ENCODE measurements at regions not wholly inside any gene's neighbourhood (a gene's known extent, or its start where the extent isn't known, plus 50 kb on each side); places are given as distances from the start of the nearest gene placed in this dataset.

GRCh38 chr4:30434656-30435055 is 285.5 kb upstream of the PCDH7 start:
- no peak overlapping the region for H3K27ac Mint-ChIP-seq
- H3K27me3 Mint-ChIP-seq (ENCODE audit: low read depth) = no peaks in the 10 kb centered on the region
- TF ChIP-seq, protein P1, sequence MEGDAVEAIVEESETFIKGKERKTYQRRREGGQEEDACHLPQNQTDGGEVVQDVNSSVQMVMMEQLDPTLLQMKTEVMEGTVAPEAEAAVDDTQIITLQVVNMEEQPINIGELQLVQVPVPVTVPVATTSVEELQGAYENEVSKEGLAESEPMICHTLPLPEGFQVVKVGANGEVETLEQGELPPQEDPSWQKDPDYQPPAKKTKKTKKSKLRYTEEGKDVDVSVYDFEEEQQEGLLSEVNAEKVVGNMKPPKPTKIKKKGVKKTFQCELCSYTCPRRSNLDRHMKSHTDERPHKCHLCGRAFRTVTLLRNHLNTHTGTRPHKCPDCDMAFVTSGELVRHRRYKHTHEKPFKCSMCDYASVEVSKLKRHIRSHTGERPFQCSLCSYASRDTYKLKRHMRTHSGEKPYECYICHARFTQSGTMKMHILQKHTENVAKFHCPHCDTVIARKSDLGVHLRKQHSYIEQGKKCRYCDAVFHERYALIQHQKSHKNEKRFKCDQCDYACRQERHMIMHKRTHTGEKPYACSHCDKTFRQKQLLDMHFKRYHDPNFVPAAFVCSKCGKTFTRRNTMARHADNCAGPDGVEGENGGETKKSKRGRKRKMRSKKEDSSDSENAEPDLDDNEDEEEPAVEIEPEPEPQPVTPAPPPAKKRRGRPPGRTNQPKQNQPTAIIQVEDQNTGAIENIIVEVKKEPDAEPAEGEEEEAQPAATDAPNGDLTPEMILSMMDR (IDR thresholded peaks at IDR 0.05; ENCODE audit: unreplicated experiment) = no peak

GRCh38 chr4:30436394-30436793 is 283.8 kb upstream of the PCDH7 start:
- no peak for DNase-seq (ENCODE audit: low spot score in 2 of 2, unreplicated experiment in 2 of 2)
- no peaks in the 10 kb centered on the region for H3K4me1 Mint-ChIP-seq
- H3K9me3 Mint-ChIP-seq = peaks cover 4% of the 10 kb centered on the region
- H3K36me3 Mint-ChIP-seq = no peaks in the 10 kb centered on the region
- H3K4me3 Mint-ChIP-seq = no peak overlapping the region
- TF ChIP-seq, protein P1 (IDR thresholded peaks at IDR 0.05; ENCODE audit: unreplicated experiment) = no peak
- no peaks in the 10 kb centered on the region for H3K27me3 Mint-ChIP-seq (ENCODE audit: low read depth)
- no peak overlapping the region for H3K27ac Mint-ChIP-seq

More at GRCh38 chr4:30434656-30435055, 285.5 kb upstream of the PCDH7 start:
- peaks cover 4% of the 10 kb centered on the region for H3K9me3 Mint-ChIP-seq
- no peak overlapping the region for H3K4me3 Mint-ChIP-seq
- no peak for DNase-seq (ENCODE audit: low spot score in 2 of 2, unreplicated experiment in 2 of 2)
- H3K4me1 Mint-ChIP-seq = no peaks in the 10 kb centered on the region
- H3K36me3 Mint-ChIP-seq = no peaks in the 10 kb centered on the region

GRCh38 chr4:30437316-30437715 is 282.9 kb upstream of the PCDH7 start:
- Mint-ChIP-seq H3K9me3 (peaks cover 4% of the 10 kb centered on the region), H3K4me1 (no peaks in the 10 kb centered on the region), H3K27me3 (ENCODE audit: low read depth) (no peaks in the 10 kb centered on the region), H3K36me3 (no peaks in the 10 kb centered on the region), H3K27ac (no peak overlapping the region), H3K4me3 (no peak overlapping the region)
- TF ChIP-seq, protein P1 (IDR thresholded peaks at IDR 0.05; ENCODE audit: unreplicated experiment) = no peak
- no peak for DNase-seq (ENCODE audit: low spot score in 2 of 2, unreplicated experiment in 2 of 2)

DNA sequence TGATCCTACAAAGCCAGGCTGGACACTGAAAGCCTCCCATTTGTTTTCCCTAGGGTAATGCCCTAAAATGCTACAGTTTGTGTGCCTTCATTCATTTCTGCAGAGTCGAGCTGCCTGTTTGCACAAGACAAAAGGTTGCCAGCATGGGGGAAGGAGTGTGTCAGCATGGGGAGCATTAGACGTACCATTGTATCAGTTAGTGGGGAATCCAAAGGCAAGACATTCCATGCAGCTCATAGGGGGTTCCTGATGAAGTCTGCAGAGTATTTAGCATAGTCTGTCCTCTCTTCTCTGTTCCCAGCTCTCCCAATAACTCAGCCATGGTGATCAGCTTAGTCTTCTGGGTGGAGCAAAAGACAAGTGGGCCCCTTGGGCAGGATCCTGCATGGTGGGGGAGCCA is 276.9 kb upstream of the PCDH7 start:
- Mint-ChIP-seq H3K27me3 (ENCODE audit: low read depth) (no peaks in the 10 kb centered on the region), H3K9me3 (peaks cover 4% of the 10 kb centered on the region), H3K27ac (no peak overlapping the region), H3K4me1 (no peaks in the 10 kb centered on the region), H3K36me3 (no peaks in the 10 kb centered on the region), H3K4me3 (no peak overlapping the region)
- TF ChIP-seq, protein P1 (IDR thresholded peaks at IDR 0.05; ENCODE audit: unreplicated experiment) = no peak
- DNase-seq (ENCODE audit: low spot score in 2 of 2, unreplicated experiment in 2 of 2) = no peak

GRCh38 chr4:30450474-30450873 is 269.7 kb upstream of the PCDH7 start:
- DNase-seq (ENCODE audit: low spot score in 2 of 2, unreplicated experiment in 2 of 2) = no peak
- H3K4me3 Mint-ChIP-seq = no peak overlapping the region
- TF ChIP-seq, protein P1 (IDR thresholded peaks at IDR 0.05; ENCODE audit: unreplicated experiment) = no peak
- no peak overlapping the region for H3K27ac Mint-ChIP-seq
- peaks cover 8% of the 10 kb centered on the region for H3K4me1 Mint-ChIP-seq
- no peaks in the 10 kb centered on the region for H3K36me3 Mint-ChIP-seq
- H3K9me3 Mint-ChIP-seq = peaks cover 12% of the 10 kb centered on the region
- no peaks in the 10 kb centered on the region for H3K27me3 Mint-ChIP-seq (ENCODE audit: low read depth)

- Mint-ChIP-seq H3K27me3 (ENCODE audit: low read depth) (no peaks in the 10 kb centered on the region), H3K9me3 (peaks cover 20% of the 10 kb centered on the region), H3K4me1 (peaks cover 8% of the 10 kb centered on the region), H3K36me3 (peaks cover 2% of the 10 kb centered on the region), H3K4me3 (no peak overlapping the region), H3K27ac (no peak overlapping the region)
- TF ChIP-seq, protein P1 (IDR thresholded peaks at IDR 0.05; ENCODE audit: unreplicated experiment) = no peak
- DNase-seq (ENCODE audit: low spot score in 2 of 2, unreplicated experiment in 2 of 2) = no peak
These were observed 265.7 kb upstream of the PCDH7 start for GRCh38 chr4:30454504-30454903.

All from mesothelial cell of epicardium (in vitro differentiated cells).